Esophagus muscularis mucosa (tissue), 3 donors: ENCODE measurements at regions not wholly inside any gene's neighbourhood (a gene's known extent, or its start where the extent isn't known, plus 50 kb on each side); places are given as distances from the start of the nearest gene placed in this dataset.

ENCODE experiments used
- POLR2A ChIP-seq: fragments of 450-650 bp; IDR thresholded peaks from one replicate; pipeline ENCODE4 v1.6.1; 2017; ENCODE audit warnings: antibody characterized with exemption, moderate library complexity, mild to moderate bottlenecking, low read depth
- TF ChIP-seq, protein P1 (sequence below), 3 experiments: fragments of 200-600 bp in 2 of 3; fragments of 450-650 bp in 1 of 3; sonication (generic) in 2 of 3; IDR thresholded peaks; one replicate each; pipeline ENCODE4 v1.5.1; 2017 to 2019; ENCODE audit warnings: antibody characterized with exemption in 3 of 3, mild to moderate bottlenecking in 2 of 3, moderate library complexity in 1 of 3

DNA sequence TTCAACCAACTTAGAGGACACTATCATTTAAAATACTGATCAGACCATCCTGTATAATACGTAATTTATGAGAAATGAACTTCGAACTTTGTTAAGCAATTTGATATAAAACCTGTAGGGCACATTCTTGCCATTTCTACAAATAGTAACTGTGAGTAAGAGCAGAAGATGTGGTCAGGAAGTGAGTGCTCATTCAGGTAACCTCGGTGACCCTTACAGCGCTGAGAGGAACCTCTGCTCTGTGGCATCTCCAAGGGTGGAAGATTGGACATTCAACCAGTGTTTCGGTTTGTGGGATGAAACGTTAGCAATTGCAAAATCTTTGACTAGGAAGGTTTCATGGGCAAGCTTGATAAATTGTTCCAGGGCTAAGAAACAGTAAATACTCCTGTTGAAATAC lies 194.8 kb upstream of the IRX2 start:
- no peak for TF ChIP-seq POLR2A
- TF ChIP-seq, protein P1, sequence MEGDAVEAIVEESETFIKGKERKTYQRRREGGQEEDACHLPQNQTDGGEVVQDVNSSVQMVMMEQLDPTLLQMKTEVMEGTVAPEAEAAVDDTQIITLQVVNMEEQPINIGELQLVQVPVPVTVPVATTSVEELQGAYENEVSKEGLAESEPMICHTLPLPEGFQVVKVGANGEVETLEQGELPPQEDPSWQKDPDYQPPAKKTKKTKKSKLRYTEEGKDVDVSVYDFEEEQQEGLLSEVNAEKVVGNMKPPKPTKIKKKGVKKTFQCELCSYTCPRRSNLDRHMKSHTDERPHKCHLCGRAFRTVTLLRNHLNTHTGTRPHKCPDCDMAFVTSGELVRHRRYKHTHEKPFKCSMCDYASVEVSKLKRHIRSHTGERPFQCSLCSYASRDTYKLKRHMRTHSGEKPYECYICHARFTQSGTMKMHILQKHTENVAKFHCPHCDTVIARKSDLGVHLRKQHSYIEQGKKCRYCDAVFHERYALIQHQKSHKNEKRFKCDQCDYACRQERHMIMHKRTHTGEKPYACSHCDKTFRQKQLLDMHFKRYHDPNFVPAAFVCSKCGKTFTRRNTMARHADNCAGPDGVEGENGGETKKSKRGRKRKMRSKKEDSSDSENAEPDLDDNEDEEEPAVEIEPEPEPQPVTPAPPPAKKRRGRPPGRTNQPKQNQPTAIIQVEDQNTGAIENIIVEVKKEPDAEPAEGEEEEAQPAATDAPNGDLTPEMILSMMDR (IDR thresholded peaks at IDR 0.05), result no peak
